ENCODE measurements at regions not wholly inside any gene's neighbourhood (a gene's known extent, or its start where the extent isn't known, plus 50 kb on each side); places are given as distances from the start of the nearest gene placed in this dataset.
"Not testable (repeated sequence)": the region's sequence is repeated elsewhere in the genome, so short reads cannot be mapped to it uniquely, and the experiment has no call there.

- H3K4me1 ChIP-seq (ENCODE audit: control insufficient read depth, insufficient read depth, low read length): peaks cover 12% of the 10 kb centered on the region; the same call in 1 of the 2 replicates
- not testable (repeated sequence) for H3K9ac ChIP-seq (ENCODE audit: low read length); H3K36me3 ChIP-seq (ENCODE audit: control insufficient read depth, insufficient read depth, low read length); H3K9me3 ChIP-seq (ENCODE audit: control insufficient read depth, insufficient read depth, low read depth, low read length); H3K27me3 ChIP-seq (ENCODE audit: control insufficient read depth, insufficient read depth, low read length); H3K27ac ChIP-seq (ENCODE audit: low read depth, low read length); H3K4me3 ChIP-seq (ENCODE audit: low read depth, low read length)
These were observed 3075.0 kb downstream of the RPIA start for GRCh38 chr2:91766349-91767048.

- not testable (repeated sequence) for H3K9me3 ChIP-seq (ENCODE audit: control insufficient read depth, insufficient read depth, low read depth, low read length); H3K27ac ChIP-seq (ENCODE audit: low read depth, low read length); H3K4me3 ChIP-seq (ENCODE audit: low read depth, low read length); H3K36me3 ChIP-seq (ENCODE audit: control insufficient read depth, insufficient read depth, low read length); H3K27me3 ChIP-seq (ENCODE audit: control insufficient read depth, insufficient read depth, low read length); H3K9ac ChIP-seq (ENCODE audit: low read length)
- H3K4me1 ChIP-seq (ENCODE audit: control insufficient read depth, insufficient read depth, low read length): peaks cover 12% of the 10 kb centered on the region; the same call in 1 of the 2 replicates
These were observed 3076.8 kb downstream of the RPIA start for GRCh38 chr2:91768301-91768700.

GRCh38 chr2:91768997-91769396 is 3077.5 kb downstream of the RPIA start:
- not testable (repeated sequence) for H3K27me3 ChIP-seq (ENCODE audit: control insufficient read depth, insufficient read depth, low read length)

GRCh38 chr2:91770046-91770575 is 3078.6 kb downstream of the RPIA start:
- not testable (repeated sequence) for H3K36me3 ChIP-seq (ENCODE audit: control insufficient read depth, insufficient read depth, low read length); H3K4me1 ChIP-seq (ENCODE audit: control insufficient read depth, insufficient read depth, low read length); H3K9me3 ChIP-seq (ENCODE audit: control insufficient read depth, insufficient read depth, low read depth, low read length); H3K9ac ChIP-seq (ENCODE audit: low read length); H3K27ac ChIP-seq (ENCODE audit: low read depth, low read length); H3K27me3 ChIP-seq (ENCODE audit: control insufficient read depth, insufficient read depth, low read length); H3K4me3 ChIP-seq (ENCODE audit: low read depth, low read length)

More at GRCh38 chr2:91768997-91769396, 3077.5 kb downstream of the RPIA start:
- not testable (repeated sequence) for H3K9me3 ChIP-seq (ENCODE audit: control insufficient read depth, insufficient read depth, low read depth, low read length); H3K27ac ChIP-seq (ENCODE audit: low read depth, low read length); H3K9ac ChIP-seq (ENCODE audit: low read length); H3K4me3 ChIP-seq (ENCODE audit: low read depth, low read length); H3K36me3 ChIP-seq (ENCODE audit: control insufficient read depth, insufficient read depth, low read length); H3K4me1 ChIP-seq (ENCODE audit: control insufficient read depth, insufficient read depth, low read length)

GRCh38 chr2:91771604-91772003 is 3080.1 kb downstream of the RPIA start:
- not testable (repeated sequence) for H3K4me3 ChIP-seq (ENCODE audit: low read depth, low read length); H3K27ac ChIP-seq (ENCODE audit: low read depth, low read length); H3K9me3 ChIP-seq (ENCODE audit: control insufficient read depth, insufficient read depth, low read depth, low read length); H3K4me1 ChIP-seq (ENCODE audit: control insufficient read depth, insufficient read depth, low read length); H3K27me3 ChIP-seq (ENCODE audit: control insufficient read depth, insufficient read depth, low read length); H3K9ac ChIP-seq (ENCODE audit: low read length); H3K36me3 ChIP-seq (ENCODE audit: control insufficient read depth, insufficient read depth, low read length)

GRCh38 chr2:91772240-91772937 is 3080.9 kb downstream of the RPIA start:
- not testable (repeated sequence) for H3K4me1 ChIP-seq (ENCODE audit: control insufficient read depth, insufficient read depth, low read length); H3K27ac ChIP-seq (ENCODE audit: low read depth, low read length)

GRCh38 chr2:91773810-91774209 is 3082.3 kb downstream of the RPIA start:
- H3K4me1 ChIP-seq (ENCODE audit: control insufficient read depth, insufficient read depth, low read length); H3K9ac ChIP-seq (ENCODE audit: low read length); H3K36me3 ChIP-seq (ENCODE audit: control insufficient read depth, insufficient read depth, low read length); H3K9me3 ChIP-seq (ENCODE audit: control insufficient read depth, insufficient read depth, low read depth, low read length); H3K27ac ChIP-seq (ENCODE audit: low read depth, low read length); H3K4me3 ChIP-seq (ENCODE audit: low read depth, low read length); H3K27me3 ChIP-seq (ENCODE audit: control insufficient read depth, insufficient read depth, low read length): not testable (repeated sequence)

More at GRCh38 chr2:91772240-91772937, 3080.9 kb downstream of the RPIA start:
- H3K9me3 ChIP-seq (ENCODE audit: control insufficient read depth, insufficient read depth, low read depth, low read length); H3K36me3 ChIP-seq (ENCODE audit: control insufficient read depth, insufficient read depth, low read length); H3K9ac ChIP-seq (ENCODE audit: low read length); H3K27me3 ChIP-seq (ENCODE audit: control insufficient read depth, insufficient read depth, low read length); H3K4me3 ChIP-seq (ENCODE audit: low read depth, low read length): not testable (repeated sequence)

GRCh38 chr2:91775193-91775592 is 3083.7 kb downstream of the RPIA start:
- not testable (repeated sequence) for H3K9me3 ChIP-seq (ENCODE audit: control insufficient read depth, insufficient read depth, low read depth, low read length); H3K27ac ChIP-seq (ENCODE audit: low read depth, low read length); H3K4me1 ChIP-seq (ENCODE audit: control insufficient read depth, insufficient read depth, low read length); H3K9ac ChIP-seq (ENCODE audit: low read length); H3K4me3 ChIP-seq (ENCODE audit: low read depth, low read length); H3K36me3 ChIP-seq (ENCODE audit: control insufficient read depth, insufficient read depth, low read length); H3K27me3 ChIP-seq (ENCODE audit: control insufficient read depth, insufficient read depth, low read length)

- not testable (repeated sequence) for H3K4me3 ChIP-seq (ENCODE audit: low read depth, low read length); H3K9ac ChIP-seq (ENCODE audit: low read length); H3K36me3 ChIP-seq (ENCODE audit: control insufficient read depth, insufficient read depth, low read length); H3K4me1 ChIP-seq (ENCODE audit: control insufficient read depth, insufficient read depth, low read length); H3K9me3 ChIP-seq (ENCODE audit: control insufficient read depth, insufficient read depth, low read depth, low read length); H3K27me3 ChIP-seq (ENCODE audit: control insufficient read depth, insufficient read depth, low read length); H3K27ac ChIP-seq (ENCODE audit: low read depth, low read length)
These were observed 3088.9 kb downstream of the RPIA start for GRCh38 chr2:91780324-91780723.

GRCh38 chr2:91809391-91809790 is 3061.8 kb upstream of the TEKT4 start:
- H3K4me3 ChIP-seq (ENCODE audit: low read depth, low read length); H3K9me3 ChIP-seq (ENCODE audit: control insufficient read depth, insufficient read depth, low read depth, low read length); H3K9ac ChIP-seq (ENCODE audit: low read length); H3K4me1 ChIP-seq (ENCODE audit: control insufficient read depth, insufficient read depth, low read length); H3K36me3 ChIP-seq (ENCODE audit: control insufficient read depth, insufficient read depth, low read length); H3K27ac ChIP-seq (ENCODE audit: low read depth, low read length); H3K27me3 ChIP-seq (ENCODE audit: control insufficient read depth, insufficient read depth, low read length): not testable (repeated sequence)

Data from HUES6 (cell line).